Tibial nerve (tissue), 4 donors: ENCODE measurements at regions not wholly inside any gene's neighbourhood (a gene's known extent, or its start where the extent isn't known, plus 50 kb on each side); places are given as distances from the start of the nearest gene placed in this dataset.

Experiments
- DNase-seq, 2 donors: peaks; one replicate each; pipeline ENCODE4 v3.0.0-alpha.2; 2019; ENCODE audit warnings: low spot score in 2 of 2
- H3K27ac ChIP-seq, 4 donors: fragments of 200-600 bp; sonication (generic) in 3 of 4; one replicate each; pipeline ENCODE4 v1.5.1; 2017 to 2019; ENCODE audit warnings: mild to moderate bottlenecking in 1 of 4
- H3K27me3 ChIP-seq, 2 donors: fragments of 200-600 bp; sonication (generic) in 1 of 2; one replicate each; pipeline versions ENCODE4 v1.5.1 to v1.6.0; 2017 to 2019
- H3K36me3 ChIP-seq, 3 donors: fragments of 200-600 bp; sonication (generic); one replicate each; pipeline ENCODE4 v1.5.1; 2018 to 2019
- H3K4me1 ChIP-seq, 4 donors: fragments of 200-600 bp; sonication (generic) in 3 of 4; one replicate each; pipeline ENCODE4 v1.5.1; 2017 to 2019
- H3K4me3 ChIP-seq, 4 donors: fragments of 200-600 bp; sonication (generic) in 3 of 4; one replicate each; pipeline ENCODE4 v1.5.1; 2017 to 2019; ENCODE audit warnings: mild to moderate bottlenecking in 1 of 4, moderate library complexity in 1 of 4
- H3K9me3 ChIP-seq, 4 donors: fragments of 200-600 bp; sonication (generic) in 3 of 4; one replicate each; pipeline ENCODE4 v1.5.1; 2017 to 2019
- EP300 ChIP-seq, 2 donors: sonication (generic); formaldehyde crosslinking; IDR thresholded peaks; one replicate each; pipeline ENCODE4 v1.6.1; 2017; ENCODE audit warnings: antibody characterized with exemption in 2 of 2, mild to moderate bottlenecking in 1 of 2
- POLR2A ChIP-seq, 2 donors: fragments of 450-650 bp; IDR thresholded peaks; one replicate each; pipeline ENCODE4 v1.6.1; 2017; ENCODE audit warnings: antibody characterized with exemption in 2 of 2, mild to moderate bottlenecking in 2 of 2, moderate library complexity in 2 of 2
- WGBS, 2 donors: methylation state at CpG; one replicate each; pipeline ENCODE4 v1.1.5; 2018; 5-methylcytosine and 5-hydroxymethylcytosine counted together
- TF ChIP-seq, protein P1 (sequence below), 5 experiments: fragments of 200-600 bp in 3 of 5; fragments of 450-650 bp in 2 of 5; sonication (generic) in 3 of 5; IDR thresholded peaks; one replicate each; pipeline ENCODE4 v1.5.1; 2016 to 2019; ENCODE audit warnings: antibody characterized with exemption in 5 of 5, mild to moderate bottlenecking in 3 of 5, moderate library complexity in 2 of 5

DNA sequence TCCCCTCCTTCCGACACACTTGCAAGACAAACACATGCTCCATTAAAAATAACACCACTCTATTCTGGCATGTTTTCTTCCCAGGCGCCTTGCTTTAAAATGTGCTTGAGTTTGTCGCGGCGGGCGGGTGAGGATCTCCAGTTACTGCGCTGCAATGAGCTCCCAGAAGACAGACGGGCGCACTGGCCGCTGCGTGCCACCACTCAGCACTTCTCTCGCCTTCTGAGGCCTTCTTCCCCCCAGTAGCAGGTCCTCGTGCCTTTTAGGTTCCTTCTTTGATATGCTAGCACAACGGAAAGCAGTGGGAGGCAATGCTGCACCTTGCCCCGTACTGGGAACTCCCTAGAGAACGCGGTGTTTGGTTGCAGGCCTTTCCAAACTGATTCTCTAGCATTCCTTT, 279.5 kb upstream of the NR5A2 start:
- H3K36me3 ChIP-seq: no peaks in the 10 kb centered on the region
- TF ChIP-seq EP300 (IDR thresholded peaks at IDR 0.05) (no peak), POLR2A (IDR thresholded peaks at IDR 0.05) (no peak)
- TF ChIP-seq, protein P1, sequence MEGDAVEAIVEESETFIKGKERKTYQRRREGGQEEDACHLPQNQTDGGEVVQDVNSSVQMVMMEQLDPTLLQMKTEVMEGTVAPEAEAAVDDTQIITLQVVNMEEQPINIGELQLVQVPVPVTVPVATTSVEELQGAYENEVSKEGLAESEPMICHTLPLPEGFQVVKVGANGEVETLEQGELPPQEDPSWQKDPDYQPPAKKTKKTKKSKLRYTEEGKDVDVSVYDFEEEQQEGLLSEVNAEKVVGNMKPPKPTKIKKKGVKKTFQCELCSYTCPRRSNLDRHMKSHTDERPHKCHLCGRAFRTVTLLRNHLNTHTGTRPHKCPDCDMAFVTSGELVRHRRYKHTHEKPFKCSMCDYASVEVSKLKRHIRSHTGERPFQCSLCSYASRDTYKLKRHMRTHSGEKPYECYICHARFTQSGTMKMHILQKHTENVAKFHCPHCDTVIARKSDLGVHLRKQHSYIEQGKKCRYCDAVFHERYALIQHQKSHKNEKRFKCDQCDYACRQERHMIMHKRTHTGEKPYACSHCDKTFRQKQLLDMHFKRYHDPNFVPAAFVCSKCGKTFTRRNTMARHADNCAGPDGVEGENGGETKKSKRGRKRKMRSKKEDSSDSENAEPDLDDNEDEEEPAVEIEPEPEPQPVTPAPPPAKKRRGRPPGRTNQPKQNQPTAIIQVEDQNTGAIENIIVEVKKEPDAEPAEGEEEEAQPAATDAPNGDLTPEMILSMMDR (IDR thresholded peaks at IDR 0.05): no peak

GRCh38 chr1:199751506-199751905, 276.0 kb upstream of the NR5A2 start:
- no peaks in the 10 kb centered on the region for H3K9me3 ChIP-seq
- TF ChIP-seq POLR2A (IDR thresholded peaks at IDR 0.05) (no peak), EP300 (IDR thresholded peaks at IDR 0.05) (no peak)
- TF ChIP-seq, protein P1 (IDR thresholded peaks at IDR 0.05): no peak
- no peak for DNase-seq
- peaks cover 0 to 14% of the 10 kb centered on the region in 2 donors for H3K27me3 ChIP-seq
- WGBS, 2 donors: 81 to 82% methylated on average over 5 of the region's 5 CpGs
- no peak overlapping the region for H3K27ac ChIP-seq
- no peaks in the 10 kb centered on the region for H3K4me1 ChIP-seq
- no peaks in the 10 kb centered on the region for H3K36me3 ChIP-seq
- H3K4me3 ChIP-seq: no peak overlapping the region

More for the DNA sequence above, 279.5 kb upstream of the NR5A2 start:
- H3K27me3 ChIP-seq: peaks cover 0 to 14% of the 10 kb centered on the region in 2 donors
- no peak overlapping the region for H3K4me3 ChIP-seq
- 31 to 36% methylated on average over 17 of the region's 17 CpGs for WGBS, 2 donors
- H3K9me3 ChIP-seq: no peaks in the 10 kb centered on the region
- H3K27ac ChIP-seq: no peak overlapping the region
- no peaks in the 10 kb centered on the region for H3K4me1 ChIP-seq
- no peak for DNase-seq

DNA sequence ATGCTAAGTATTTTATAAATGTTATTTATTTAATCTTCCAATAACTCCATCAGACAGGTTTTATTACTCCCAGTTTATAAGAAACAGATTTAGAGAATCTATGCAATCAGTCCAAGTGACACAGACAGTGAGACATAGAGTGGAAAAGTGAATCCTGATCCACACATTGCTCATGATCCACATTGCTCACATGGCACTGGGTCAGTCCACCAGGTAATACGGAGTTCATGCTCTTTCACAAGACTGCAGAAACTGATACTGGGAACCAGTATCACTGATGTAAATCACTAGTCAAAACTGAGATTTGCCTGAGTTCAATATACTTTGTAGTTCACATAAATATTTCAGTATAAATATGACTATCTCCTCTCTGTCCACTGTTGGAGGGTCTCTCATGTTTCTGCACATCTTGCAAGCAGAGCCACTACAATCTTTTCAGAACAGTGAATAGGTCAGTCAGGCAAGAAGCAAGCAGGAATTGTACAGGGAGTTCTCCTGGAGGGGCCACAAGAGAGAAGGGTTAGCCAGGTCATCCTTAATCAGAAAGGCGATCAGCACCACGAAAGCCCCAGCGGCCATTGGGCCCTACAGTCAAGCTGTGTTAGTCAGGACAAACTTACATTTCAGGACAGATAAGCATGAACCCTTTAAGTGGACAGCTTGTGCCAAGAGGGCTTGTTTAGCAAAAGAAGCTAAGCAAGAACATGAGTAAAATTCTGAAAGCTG, 275.4 kb upstream of the NR5A2 start:
- Histone ChIP-seq H3K4me3 (no peak overlapping the region), H3K4me1 (no peaks in the 10 kb centered on the region), H3K9me3 (no peaks in the 10 kb centered on the region), H3K36me3 (no peaks in the 10 kb centered on the region), H3K27ac (no peak overlapping the region), H3K27me3 (peaks cover 0 to 14% of the 10 kb centered on the region in 2 donors)
- 89% methylated on average over 4 of the region's 4 CpGs for WGBS, 2 donors
- no peak for DNase-seq
- TF ChIP-seq, protein P1 (IDR thresholded peaks at IDR 0.05): no peak
- no peak for TF ChIP-seq POLR2A (IDR thresholded peaks at IDR 0.05)
- no peak for TF ChIP-seq EP300 (IDR thresholded peaks at IDR 0.05)

- no peak for TF ChIP-seq EP300 (IDR thresholded peaks at IDR 0.05)
- Histone ChIP-seq H3K4me3 (no peak overlapping the region), H3K36me3 (no peaks in the 10 kb centered on the region), H3K27ac (no peak overlapping the region), H3K4me1 (no peaks in the 10 kb centered on the region), H3K9me3 (no peaks in the 10 kb centered on the region), H3K27me3 (peaks cover 0 to 14% of the 10 kb centered on the region in 2 donors)
- WGBS, 2 donors: 87 to 90% methylated on average over 2 of the region's 2 CpGs
- no peak for DNase-seq
Observed at GRCh38 chr1:199752688-199753027, 274.9 kb upstream of the NR5A2 start.

DNA sequence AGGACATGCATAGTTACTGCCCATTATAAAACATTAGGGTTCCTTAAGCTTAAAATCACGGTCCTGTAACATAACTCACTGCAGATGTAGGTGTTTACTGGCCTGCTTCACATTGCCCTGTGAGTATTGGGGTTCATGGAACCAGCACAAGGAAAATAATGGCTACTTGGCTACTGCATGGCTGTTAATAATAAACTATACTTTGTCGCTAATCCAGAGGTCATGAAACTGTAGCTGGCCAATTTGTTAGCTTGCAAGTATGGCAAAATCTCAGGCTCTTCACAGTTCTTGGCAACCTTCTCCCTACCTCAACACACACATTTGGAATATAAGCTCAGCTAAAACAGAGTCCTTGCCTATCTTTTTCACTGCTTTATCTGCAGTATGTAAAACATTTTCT, 274.0 kb upstream of the NR5A2 start:
- 77% methylated on average over 2 of the region's 2 CpGs for WGBS, 2 donors
- Histone ChIP-seq H3K4me1 (no peaks in the 10 kb centered on the region), H3K36me3 (no peaks in the 10 kb centered on the region), H3K4me3 (no peak overlapping the region), H3K27me3 (peaks cover 0 to 6% of the 10 kb centered on the region in 2 donors), H3K9me3 (no peaks in the 10 kb centered on the region), H3K27ac (no peak overlapping the region)
- DNase-seq: no peak
- TF ChIP-seq EP300 (IDR thresholded peaks at IDR 0.05) (no peak), POLR2A (IDR thresholded peaks at IDR 0.05) (no peak)
- TF ChIP-seq, protein P1 (IDR thresholded peaks at IDR 0.05): no peak
